ENCODE measurements at regions not wholly inside any gene's neighbourhood (a gene's known extent, or its start where the extent isn't known, plus 50 kb on each side); places are given as distances from the start of the nearest gene placed in this dataset.

- TF ChIP-seq CTCF (IDR thresholded peaks at IDR 0.05; ENCODE audit: control insufficient read depth, insufficient read depth, low read depth, low read length, missing control alignments): no peak
- H3K4me3 ChIP-seq (ENCODE audit: control insufficient read depth, low read depth, low read length): no peak overlapping the region
- DNase-seq (ENCODE audit: low read depth): no peak
These were observed 355.8 kb upstream of the C2CD4B start for GRCh38 chr15:62520887-62521286.

GRCh38 chr15:62521396-62521795 lies 356.3 kb upstream of the C2CD4B start:
- DNase-seq (ENCODE audit: low read depth): no peak
- no peak for TF ChIP-seq CTCF (IDR thresholded peaks at IDR 0.05; ENCODE audit: control insufficient read depth, insufficient read depth, low read depth, low read length, missing control alignments)
- H3K4me3 ChIP-seq (ENCODE audit: control insufficient read depth, low read depth, low read length): no peak overlapping the region

- H3K4me3 ChIP-seq (ENCODE audit: control insufficient read depth, low read depth, low read length): no peak overlapping the region
- peak; percentile 20 for DNase-seq (ENCODE audit: low read depth)
- no peak for TF ChIP-seq CTCF (IDR thresholded peaks at IDR 0.05; ENCODE audit: control insufficient read depth, insufficient read depth, low read depth, low read length, missing control alignments)
These were observed 359.8 kb upstream of the C2CD4B start for GRCh38 chr15:62524848-62525247.

- no peak overlapping the region for H3K4me3 ChIP-seq (ENCODE audit: control insufficient read depth, low read depth, low read length)
- no peak for DNase-seq (ENCODE audit: low read depth)
These were observed 362.3 kb upstream of the C2CD4B start for GRCh38 chr15:62527387-62527786.

GRCh38 chr15:62528505-62528904 lies 363.4 kb upstream of the C2CD4B start:
- no peak for DNase-seq (ENCODE audit: low read depth)

More at GRCh38 chr15:62527387-62527786, 362.3 kb upstream of the C2CD4B start:
- TF ChIP-seq CTCF (IDR thresholded peaks at IDR 0.05; ENCODE audit: control insufficient read depth, insufficient read depth, low read depth, low read length, missing control alignments): no peak

GRCh38 chr15:62532367-62532766 lies 367.3 kb upstream of the C2CD4B start:
- H3K4me3 ChIP-seq (ENCODE audit: control insufficient read depth, low read depth, low read length): no peak overlapping the region
- no peak for TF ChIP-seq CTCF (IDR thresholded peaks at IDR 0.05; ENCODE audit: control insufficient read depth, insufficient read depth, low read depth, low read length, missing control alignments)
- no peak for DNase-seq (ENCODE audit: low read depth)

More at GRCh38 chr15:62528505-62528904, 363.4 kb upstream of the C2CD4B start:
- no peak overlapping the region for H3K4me3 ChIP-seq (ENCODE audit: control insufficient read depth, low read depth, low read length)
- no peak for TF ChIP-seq CTCF (IDR thresholded peaks at IDR 0.05; ENCODE audit: control insufficient read depth, insufficient read depth, low read depth, low read length, missing control alignments)

GRCh38 chr15:62533687-62534086 lies 368.6 kb upstream of the C2CD4B start:
- H3K4me3 ChIP-seq (ENCODE audit: control insufficient read depth, low read depth, low read length): no peak overlapping the region
- no peak for DNase-seq (ENCODE audit: low read depth)
- TF ChIP-seq CTCF (IDR thresholded peaks at IDR 0.05; ENCODE audit: control insufficient read depth, insufficient read depth, low read depth, low read length, missing control alignments): no peak

All from AG09309 (cell line).